ENCODE measurements at regions not wholly inside any gene's neighbourhood (a gene's known extent, or its start where the extent isn't known, plus 50 kb on each side); places are given as distances from the start of the nearest gene placed in this dataset.
A peak's percentile ranks its signal among the peaks of the same experiment; 100 is the strongest.
"Not testable (repeated sequence)": the region's sequence is repeated elsewhere in the genome, so short reads cannot be mapped to it uniquely, and the experiment has no call there.

DNA sequence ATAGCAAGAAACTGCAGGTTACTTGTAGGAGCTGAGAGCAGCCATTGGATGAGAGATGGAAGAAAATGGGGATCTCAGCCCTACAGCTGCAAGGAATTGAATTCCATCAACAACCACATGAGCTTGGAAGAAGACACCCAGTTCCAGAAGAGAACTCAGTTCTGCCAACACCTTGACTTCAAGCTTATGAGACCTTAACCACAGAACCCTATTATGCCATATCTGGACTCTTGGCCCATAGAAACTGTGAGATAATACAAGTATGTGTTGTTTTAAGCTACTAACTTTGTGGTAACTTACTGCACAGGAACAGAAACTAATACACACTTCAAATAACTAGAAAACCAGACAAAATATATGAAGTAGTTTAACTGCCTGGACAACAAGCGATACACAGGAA, 212.4 kb upstream of the CACNA2D1 start:
- H3K4me1 ChIP-seq: no peaks in the 10 kb centered on the region
- H3K27me3 ChIP-seq: no peaks in the 10 kb centered on the region
- H3K27ac ChIP-seq: no peak overlapping the region
- H3K36me3 ChIP-seq: no peaks in the 10 kb centered on the region
- TF ChIP-seq, protein P1, sequence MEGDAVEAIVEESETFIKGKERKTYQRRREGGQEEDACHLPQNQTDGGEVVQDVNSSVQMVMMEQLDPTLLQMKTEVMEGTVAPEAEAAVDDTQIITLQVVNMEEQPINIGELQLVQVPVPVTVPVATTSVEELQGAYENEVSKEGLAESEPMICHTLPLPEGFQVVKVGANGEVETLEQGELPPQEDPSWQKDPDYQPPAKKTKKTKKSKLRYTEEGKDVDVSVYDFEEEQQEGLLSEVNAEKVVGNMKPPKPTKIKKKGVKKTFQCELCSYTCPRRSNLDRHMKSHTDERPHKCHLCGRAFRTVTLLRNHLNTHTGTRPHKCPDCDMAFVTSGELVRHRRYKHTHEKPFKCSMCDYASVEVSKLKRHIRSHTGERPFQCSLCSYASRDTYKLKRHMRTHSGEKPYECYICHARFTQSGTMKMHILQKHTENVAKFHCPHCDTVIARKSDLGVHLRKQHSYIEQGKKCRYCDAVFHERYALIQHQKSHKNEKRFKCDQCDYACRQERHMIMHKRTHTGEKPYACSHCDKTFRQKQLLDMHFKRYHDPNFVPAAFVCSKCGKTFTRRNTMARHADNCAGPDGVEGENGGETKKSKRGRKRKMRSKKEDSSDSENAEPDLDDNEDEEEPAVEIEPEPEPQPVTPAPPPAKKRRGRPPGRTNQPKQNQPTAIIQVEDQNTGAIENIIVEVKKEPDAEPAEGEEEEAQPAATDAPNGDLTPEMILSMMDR (IDR thresholded peaks at IDR 0.05): no peak
- no peak for TF ChIP-seq POLR2A (IDR thresholded peaks at IDR 0.05)
- no peaks in the 10 kb centered on the region for H3K9me3 ChIP-seq
- no peak for DNase-seq
- H3K4me3 ChIP-seq: no peak overlapping the region

DNA sequence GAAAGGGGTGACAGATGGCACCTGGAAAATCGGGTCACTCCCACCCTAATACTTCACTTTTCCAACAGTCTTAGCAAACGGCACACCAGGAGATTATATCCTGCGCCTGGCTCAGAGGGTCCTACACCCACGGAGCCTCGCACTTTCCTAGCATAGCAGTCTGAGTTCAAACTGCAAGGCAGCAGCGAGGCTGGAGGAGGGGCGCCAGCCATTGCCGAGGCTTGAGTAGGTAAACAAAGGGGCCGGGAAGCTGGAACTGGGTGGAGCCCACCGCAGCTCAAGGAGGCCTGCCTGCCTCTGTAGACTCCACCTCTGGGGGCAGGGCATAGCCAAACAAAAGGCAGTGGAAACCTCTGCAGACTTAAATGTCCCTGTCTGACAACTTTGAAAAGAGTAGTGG, 206.5 kb upstream of the CACNA2D1 start:
- H3K27me3 ChIP-seq, DNase-seq, H3K36me3 ChIP-seq, H3K27ac ChIP-seq, H3K4me3 ChIP-seq, H3K9me3 ChIP-seq, H3K4me1 ChIP-seq: not testable (repeated sequence)

DNA sequence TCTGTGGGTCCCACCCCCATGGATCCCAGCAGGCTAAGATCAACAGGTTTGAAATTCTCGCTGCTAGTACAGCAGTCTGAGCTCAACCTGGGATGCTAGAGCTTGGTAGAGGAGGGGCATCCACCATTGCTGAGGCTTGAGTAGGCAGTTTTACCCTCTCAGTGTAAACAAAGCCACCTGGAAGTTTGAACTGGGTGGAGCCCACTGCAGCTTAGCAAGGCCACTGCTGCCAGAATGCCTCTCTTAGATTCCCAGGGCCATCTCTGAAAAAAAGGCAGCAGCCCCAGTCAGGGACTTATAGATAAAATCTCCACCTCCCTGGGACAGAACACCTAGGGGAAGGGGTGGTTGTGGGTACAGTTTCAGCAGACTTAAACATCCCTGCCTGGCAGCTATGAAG, 190.0 kb upstream of the CACNA2D1 start:
- H3K4me1 ChIP-seq: no peaks in the 10 kb centered on the region
- no peak overlapping the region for H3K4me3 ChIP-seq
- no peaks in the 10 kb centered on the region for H3K9me3 ChIP-seq
- no peaks in the 10 kb centered on the region for H3K36me3 ChIP-seq
- no peak for DNase-seq
- no peak overlapping the region for H3K27ac ChIP-seq
- no peaks in the 10 kb centered on the region for H3K27me3 ChIP-seq
- no peak for TF ChIP-seq POLR2A (IDR thresholded peaks at IDR 0.05)
- TF ChIP-seq, protein P1 (IDR thresholded peaks at IDR 0.05): no peak

- no peaks in the 10 kb centered on the region for H3K9me3 ChIP-seq
- no peak overlapping the region for H3K27ac ChIP-seq
- H3K4me3 ChIP-seq: no peak overlapping the region
- no peaks in the 10 kb centered on the region for H3K27me3 ChIP-seq
- no peak for DNase-seq
- no peaks in the 10 kb centered on the region for H3K36me3 ChIP-seq
- TF ChIP-seq, protein P1 (IDR thresholded peaks at IDR 0.05): no peak
- TF ChIP-seq POLR2A (IDR thresholded peaks at IDR 0.05): no peak
- H3K4me1 ChIP-seq: no peaks in the 10 kb centered on the region
Measured at GRCh38 chr7:82631998-82632397, 188.4 kb upstream of the CACNA2D1 start.

DNA sequence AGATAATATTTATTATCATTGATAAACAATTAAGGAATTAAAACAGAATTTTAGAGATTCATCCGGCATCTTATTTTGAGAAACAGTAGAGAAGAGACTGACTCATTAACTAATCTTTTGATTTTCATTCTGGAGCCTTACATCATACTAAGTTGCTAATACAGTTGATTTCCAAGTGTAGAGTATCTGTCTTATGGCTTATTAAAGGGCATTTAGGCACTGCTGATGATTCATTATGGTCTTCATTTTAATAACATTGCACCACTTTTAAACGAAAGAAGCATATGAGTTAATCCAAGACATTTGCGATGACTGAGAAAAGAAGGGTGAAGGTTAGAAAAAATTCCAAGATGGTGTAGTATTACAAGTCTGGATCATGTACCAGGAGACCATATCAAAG, 186.0 kb upstream of the CACNA2D1 start:
- no peak overlapping the region for H3K4me3 ChIP-seq
- no peaks in the 10 kb centered on the region for H3K36me3 ChIP-seq
- TF ChIP-seq, protein P1 (IDR thresholded peaks at IDR 0.05): no peak
- no peak for TF ChIP-seq POLR2A (IDR thresholded peaks at IDR 0.05)
- no peaks in the 10 kb centered on the region for H3K9me3 ChIP-seq
- no peak overlapping the region for H3K27ac ChIP-seq
- H3K4me1 ChIP-seq: no peaks in the 10 kb centered on the region
- H3K27me3 ChIP-seq: no peaks in the 10 kb centered on the region
- DNase-seq: no peak

DNA sequence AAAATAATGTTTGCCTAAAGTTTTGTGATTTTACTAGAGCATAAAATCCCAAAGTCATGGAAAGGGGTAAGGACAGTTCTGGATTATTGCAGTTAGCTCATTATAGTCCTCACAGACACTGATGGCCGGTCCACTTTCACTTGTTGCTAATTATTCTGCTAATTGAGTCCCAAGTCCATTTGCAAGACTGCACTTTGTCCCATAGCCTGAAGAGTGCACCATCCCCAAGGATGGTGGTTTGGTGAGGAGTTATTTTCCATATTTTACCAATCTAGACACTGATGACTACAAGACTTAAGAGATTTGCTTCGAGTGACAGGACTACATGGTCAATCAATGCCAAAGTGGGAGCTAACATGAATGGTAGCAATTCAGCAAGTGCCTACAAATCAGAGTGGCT, 181.8 kb upstream of the CACNA2D1 start:
- Histone ChIP-seq H3K27me3 (no peaks in the 10 kb centered on the region), H3K9me3 (no peaks in the 10 kb centered on the region), H3K4me1 (no peaks in the 10 kb centered on the region), H3K36me3 (no peaks in the 10 kb centered on the region), H3K27ac (no peak overlapping the region), H3K4me3 (no peak overlapping the region)
- no peak for DNase-seq
- TF ChIP-seq, protein P1 (IDR thresholded peaks at IDR 0.05): peak in 2 of 6 experiments; percentile 41 to 57
- no peak for TF ChIP-seq POLR2A (IDR thresholded peaks at IDR 0.05)

Data from Peyer's patch (tissue), 4 donors.